B cell (primary cell): ENCODE measurements at regions not wholly inside any gene's neighbourhood (a gene's known extent, or its start where the extent isn't known, plus 50 kb on each side); places are given as distances from the start of the nearest gene placed in this dataset.

Experiments used
- CTCF ChIP-seq: fragments of 200-600 bp; IDR thresholded peaks from one replicate; pipeline ENCODE4 v1.8.0; 2022; ENCODE audit warnings: antibody characterized with exemption, mild to moderate bottlenecking
- EZH2 ChIP-seq: IDR thresholded peaks from 2 replicates; pipeline ENCODE4 v1.6.1; 2012; ENCODE audit warnings: borderline replicate concordance, low read depth, mild to moderate bottlenecking, moderate library complexity, low read length; ENCODE audit not compliant: insufficient read depth, poor library complexity, severe bottlenecking

GRCh38 chrX:46184749-46185148 lies 360.5 kb downstream of the ZNF674 start:
- TF ChIP-seq CTCF (no peak), EZH2 (no peak)
